Endothelial cell (in vitro differentiated cells): ENCODE measurements at regions not wholly inside any gene's neighbourhood (a gene's known extent, or its start where the extent isn't known, plus 50 kb on each side); places are given as distances from the start of the nearest gene placed in this dataset.

Source experiments
- DNase-seq: peaks from one replicate; pipeline ENCODE4 v3.0.0; 2021; ENCODE audit warnings: low spot score
- H3K27ac Mint-ChIP-seq: one replicate; pipeline ENCODE4 v1.8.0; 2021; ENCODE audit warnings: mixed read lengths, inconsistent platforms; ENCODE audit not compliant: unreplicated experiment
- H3K27me3 Mint-ChIP-seq: one replicate; pipeline ENCODE4 v1.8.0; 2021; ENCODE audit warnings: mild to moderate bottlenecking, moderate library complexity, mixed read lengths, inconsistent platforms; ENCODE audit not compliant: unreplicated experiment
- H3K36me3 Mint-ChIP-seq: one replicate; pipeline ENCODE4 v1.8.0; 2021; ENCODE audit warnings: mild to moderate bottlenecking, low read depth, mixed read lengths, inconsistent platforms; ENCODE audit not compliant: unreplicated experiment
- H3K4me1 Mint-ChIP-seq: one replicate; pipeline ENCODE4 v1.8.0; 2021; ENCODE audit warnings: mild to moderate bottlenecking, mixed read lengths, inconsistent platforms; ENCODE audit not compliant: unreplicated experiment
- H3K4me3 Mint-ChIP-seq: one replicate; pipeline ENCODE4 v1.8.0; 2021; ENCODE audit warnings: mild to moderate bottlenecking, mixed read lengths, inconsistent platforms; ENCODE audit not compliant: unreplicated experiment
- H3K9me3 Mint-ChIP-seq: one replicate; pipeline ENCODE4 v1.8.0; 2021; ENCODE audit warnings: mixed read lengths, inconsistent platforms; ENCODE audit not compliant: unreplicated experiment
- CTCF ChIP-seq: fragments of 200-600 bp; sonication (generic); IDR thresholded peaks from one replicate; pipeline ENCODE4 v1.5.0; 2021; ENCODE audit warnings: antibody characterized with exemption; ENCODE audit not compliant: unreplicated experiment

- Mint-ChIP-seq H3K9me3 (no peaks in the 10 kb centered on the region), H3K4me1 (no peaks in the 10 kb centered on the region), H3K36me3 (no peaks in the 10 kb centered on the region), H3K4me3 (no peak overlapping the region), H3K27me3 (no peaks in the 10 kb centered on the region), H3K27ac (no peak overlapping the region)
- no peak for TF ChIP-seq CTCF
- DNase-seq, result no peak
Measured at GRCh38 chr4:152269448-152270191, 266.3 kb downstream of the FBXW7 start.

DNA sequence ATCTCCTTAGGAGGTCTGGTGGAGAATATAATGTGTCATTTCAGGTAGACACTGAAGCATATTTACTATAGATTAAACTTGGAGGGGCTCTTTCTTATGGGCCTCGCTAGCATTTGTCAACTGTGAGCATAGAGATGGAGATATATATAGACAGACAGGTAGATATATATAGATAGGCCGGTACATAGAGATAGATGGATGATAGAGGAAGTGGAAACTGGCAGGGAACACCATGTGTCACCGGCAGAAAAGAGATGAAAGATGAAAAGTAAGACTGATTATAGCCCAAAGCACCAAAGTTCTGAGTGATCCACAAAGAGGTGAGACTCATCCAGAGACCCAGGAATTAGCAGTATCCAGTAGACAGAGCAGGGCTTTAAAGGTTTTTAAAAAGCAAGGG, 268.1 kb downstream of the FBXW7 start:
- H3K9me3 Mint-ChIP-seq, result no peaks in the 10 kb centered on the region

DNA sequence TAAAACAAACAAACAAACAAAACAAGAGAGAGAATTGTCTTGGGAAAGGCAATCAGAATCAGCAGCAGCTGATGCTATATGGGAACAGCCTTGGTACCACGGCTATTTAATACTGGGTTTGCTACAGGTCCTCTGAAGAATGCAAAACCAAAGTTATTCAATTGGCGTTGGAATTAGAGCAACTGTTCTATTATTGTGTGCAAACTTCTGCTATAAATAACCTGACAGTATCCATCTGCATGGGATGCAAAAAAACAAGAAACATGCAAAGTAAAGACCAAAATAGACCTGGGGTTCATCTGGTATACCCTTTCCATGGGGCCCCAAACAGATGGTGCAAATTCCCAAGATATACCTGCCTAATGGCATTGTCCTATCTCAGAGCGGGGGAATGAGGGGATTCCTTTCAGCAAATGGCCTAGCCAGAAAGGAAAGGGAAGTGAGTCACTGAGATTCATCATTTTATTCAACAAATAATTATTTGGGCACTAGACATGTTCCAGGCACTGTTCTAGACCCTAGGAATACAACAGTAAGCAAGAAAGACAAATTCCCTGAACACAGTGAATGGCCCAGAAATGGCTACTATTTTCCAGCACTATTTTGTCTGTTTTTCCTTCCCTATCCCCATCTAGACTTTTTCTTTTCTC, 268.9 kb downstream of the FBXW7 start:
- H3K4me3 Mint-ChIP-seq, result no peak overlapping the region
- no peak overlapping the region for H3K27ac Mint-ChIP-seq
- no peak for DNase-seq
- H3K36me3 Mint-ChIP-seq, result no peaks in the 10 kb centered on the region
- peaks cover 4% of the 10 kb centered on the region for H3K27me3 Mint-ChIP-seq
- no peak for TF ChIP-seq CTCF
- no peaks in the 10 kb centered on the region for H3K9me3 Mint-ChIP-seq
- no peaks in the 10 kb centered on the region for H3K4me1 Mint-ChIP-seq

More for the DNA sequence above, 268.1 kb downstream of the FBXW7 start:
- peaks cover 4% of the 10 kb centered on the region for H3K27me3 Mint-ChIP-seq
- no peak for DNase-seq
- TF ChIP-seq CTCF, result no peak
- H3K27ac Mint-ChIP-seq, result no peak overlapping the region
- H3K36me3 Mint-ChIP-seq, result no peaks in the 10 kb centered on the region
- H3K4me3 Mint-ChIP-seq, result no peak overlapping the region
- H3K4me1 Mint-ChIP-seq, result no peaks in the 10 kb centered on the region

DNA sequence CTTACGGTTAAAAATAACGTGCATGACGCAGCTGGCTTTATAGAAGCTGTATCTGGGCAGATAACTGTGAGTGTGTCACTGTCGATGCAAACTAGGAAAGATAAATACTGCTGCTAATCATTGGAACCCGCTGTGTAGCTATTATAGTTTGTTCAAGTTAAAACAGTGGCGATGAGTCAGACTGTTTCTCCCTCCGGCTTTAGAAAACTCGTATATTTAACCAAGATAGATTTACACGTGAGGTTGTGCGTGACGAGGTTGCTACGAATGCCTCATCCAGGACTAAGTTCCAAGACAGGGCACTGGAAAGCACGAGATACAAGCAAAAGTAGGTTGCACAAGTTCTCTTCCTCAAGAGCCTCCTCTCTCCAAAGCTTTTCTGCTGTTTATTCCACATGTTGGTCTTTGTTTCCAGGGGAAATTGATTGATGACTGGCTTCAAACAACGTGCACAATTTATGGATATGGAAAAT, 270.7 kb downstream of the FBXW7 start:
- Mint-ChIP-seq H3K27me3 (peaks cover 4% of the 10 kb centered on the region), H3K4me1 (no peaks in the 10 kb centered on the region), H3K9me3 (no peaks in the 10 kb centered on the region), H3K27ac (no peak overlapping the region), H3K4me3 (no peak overlapping the region), H3K36me3 (no peaks in the 10 kb centered on the region)
- DNase-seq, result no peak
- TF ChIP-seq CTCF, result no peak

DNA sequence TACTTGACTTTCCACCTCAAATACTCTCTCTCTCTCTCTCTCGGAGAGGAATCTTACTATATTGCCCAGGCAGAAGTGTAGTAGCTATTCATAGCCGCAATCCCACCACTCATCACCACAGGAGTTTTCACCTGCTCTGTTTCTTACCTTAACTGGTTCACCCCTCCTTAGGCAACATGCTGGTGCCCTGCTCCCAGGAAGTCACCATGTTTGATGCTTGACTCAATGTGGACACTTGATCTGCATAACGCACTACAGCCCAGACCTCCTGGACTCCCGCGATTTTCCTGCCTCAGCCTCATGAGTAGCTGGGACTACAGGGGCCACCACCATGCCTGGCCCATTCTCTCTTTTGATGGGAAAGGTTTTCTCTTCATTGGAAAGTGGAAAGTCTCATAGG, 271.8 kb downstream of the FBXW7 start:
- no peaks in the 10 kb centered on the region for H3K9me3 Mint-ChIP-seq
- H3K4me3 Mint-ChIP-seq, result no peak overlapping the region
- peaks cover 5% of the 10 kb centered on the region for H3K36me3 Mint-ChIP-seq
- DNase-seq, result no peak
- H3K27me3 Mint-ChIP-seq, result peaks cover 4% of the 10 kb centered on the region
- H3K27ac Mint-ChIP-seq, result no peak overlapping the region
- no peaks in the 10 kb centered on the region for H3K4me1 Mint-ChIP-seq
- no peak for TF ChIP-seq CTCF
